Hematopoietic multipotent progenitor cell treated with erythropoietin and hydrocortisone succinate and interleukin-3 and kit ligand, for 8 days (in vitro differentiated cells): ENCODE measurements at regions not wholly inside any gene's neighbourhood (a gene's known extent, or its start where the extent isn't known, plus 50 kb on each side); places are given as distances from the start of the nearest gene placed in this dataset.

Experiments
- DNase-seq: peaks from one replicate; pipeline ENCODE4 v3.0.0-alpha.2; 2015

GRCh38 chr5:175388531-175388930 is 55.5 kb downstream of the DRD1 start:
- DNase-seq = no peak

- no peak for DNase-seq
Measured at GRCh38 chr5:175387144-175387543, 56.8 kb downstream of the DRD1 start.

GRCh38 chr5:175386526-175386925 is 57.5 kb downstream of the DRD1 start:
- no peak for DNase-seq

GRCh38 chr5:175385691-175386362 is 58.2 kb downstream of the DRD1 start:
- no peak for DNase-seq

- no peak for DNase-seq
Measured at GRCh38 chr5:175384724-175385552, 59.0 kb downstream of the DRD1 start.

GRCh38 chr5:175383350-175383749 is 60.6 kb downstream of the DRD1 start:
- no peak for DNase-seq

- no peak for DNase-seq
Measured at GRCh38 chr5:175382171-175382570, 61.8 kb downstream of the DRD1 start.

- no peak for DNase-seq
Measured at GRCh38 chr5:175381130-175381529, 62.9 kb downstream of the DRD1 start.

GRCh38 chr5:175380701-175381100 is 63.3 kb downstream of the DRD1 start:
- no peak for DNase-seq

- no peak for DNase-seq
Measured at GRCh38 chr5:175379867-175380266, 64.1 kb downstream of the DRD1 start.

GRCh38 chr5:175378444-175379028 is 65.4 kb downstream of the DRD1 start:
- no peak for DNase-seq

GRCh38 chr5:175377816-175378215 is 66.2 kb downstream of the DRD1 start:
- DNase-seq = no peak

- DNase-seq = no peak
Measured at GRCh38 chr5:175374166-175374875, 69.7 kb downstream of the DRD1 start.

GRCh38 chr5:175365866-175366265 is 78.1 kb downstream of the DRD1 start:
- DNase-seq = no peak

- DNase-seq = no peak
Measured at GRCh38 chr5:175363300-175363699, 80.7 kb downstream of the DRD1 start.

- no peak for DNase-seq
Measured at GRCh38 chr5:175357995-175358394, 86.0 kb downstream of the DRD1 start.

- no peak for DNase-seq
Measured at GRCh38 chr5:175356428-175356827, 87.6 kb downstream of the DRD1 start.

GRCh38 chr5:175354964-175355363 is 89.0 kb downstream of the DRD1 start:
- no peak for DNase-seq

- no peak for DNase-seq
Measured at GRCh38 chr5:175353926-175354325, 90.1 kb downstream of the DRD1 start.

- DNase-seq = no peak
Measured at GRCh38 chr5:175351897-175352590, 91.9 kb downstream of the DRD1 start.

- no peak for DNase-seq
Measured at GRCh38 chr5:175351126-175351525, 92.9 kb downstream of the DRD1 start.

GRCh38 chr5:175347931-175348330 is 96.1 kb downstream of the DRD1 start:
- no peak for DNase-seq

- no peak for DNase-seq
Measured at GRCh38 chr5:175347027-175347426, 97.0 kb downstream of the DRD1 start.
